ENCODE measurements at regions not wholly inside any gene's neighbourhood (a gene's known extent, or its start where the extent isn't known, plus 50 kb on each side); places are given as distances from the start of the nearest gene placed in this dataset.

DNA sequence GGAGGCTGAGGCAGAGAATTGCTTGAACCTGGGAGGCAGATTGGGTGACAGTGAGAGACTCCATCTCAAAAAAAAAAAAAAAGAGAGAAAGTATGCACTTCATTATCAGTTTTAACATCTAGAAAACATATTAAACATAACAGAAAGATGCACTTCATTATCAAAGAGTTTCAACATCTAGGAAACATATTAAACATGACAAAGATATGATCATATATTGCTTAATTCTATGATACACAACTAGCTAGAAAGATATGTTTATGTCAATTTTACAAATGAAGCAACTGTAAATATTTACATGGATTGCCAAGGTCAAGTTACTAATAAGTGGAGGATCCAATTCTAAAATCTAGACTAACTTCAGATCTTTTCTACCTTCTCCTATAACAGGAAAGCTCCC is 50.4 kb upstream of the CTSC start:
- no peak overlapping the region for H3K27ac ChIP-seq (ENCODE audit: poor library complexity, severe bottlenecking)
- H3K36me3 ChIP-seq (ENCODE audit: low read depth), result peaks cover 3% of the 10 kb centered on the region; the same call in 1 of the 2 replicates
- DNase-seq (ENCODE audit: low spot score) (no peak), ATAC-seq (ENCODE audit: low read depth) (no peak)
- H3K9me3 ChIP-seq (ENCODE audit: severe bottlenecking), result no peaks in the 10 kb centered on the region
- TF ChIP-seq, protein P1, sequence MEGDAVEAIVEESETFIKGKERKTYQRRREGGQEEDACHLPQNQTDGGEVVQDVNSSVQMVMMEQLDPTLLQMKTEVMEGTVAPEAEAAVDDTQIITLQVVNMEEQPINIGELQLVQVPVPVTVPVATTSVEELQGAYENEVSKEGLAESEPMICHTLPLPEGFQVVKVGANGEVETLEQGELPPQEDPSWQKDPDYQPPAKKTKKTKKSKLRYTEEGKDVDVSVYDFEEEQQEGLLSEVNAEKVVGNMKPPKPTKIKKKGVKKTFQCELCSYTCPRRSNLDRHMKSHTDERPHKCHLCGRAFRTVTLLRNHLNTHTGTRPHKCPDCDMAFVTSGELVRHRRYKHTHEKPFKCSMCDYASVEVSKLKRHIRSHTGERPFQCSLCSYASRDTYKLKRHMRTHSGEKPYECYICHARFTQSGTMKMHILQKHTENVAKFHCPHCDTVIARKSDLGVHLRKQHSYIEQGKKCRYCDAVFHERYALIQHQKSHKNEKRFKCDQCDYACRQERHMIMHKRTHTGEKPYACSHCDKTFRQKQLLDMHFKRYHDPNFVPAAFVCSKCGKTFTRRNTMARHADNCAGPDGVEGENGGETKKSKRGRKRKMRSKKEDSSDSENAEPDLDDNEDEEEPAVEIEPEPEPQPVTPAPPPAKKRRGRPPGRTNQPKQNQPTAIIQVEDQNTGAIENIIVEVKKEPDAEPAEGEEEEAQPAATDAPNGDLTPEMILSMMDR (IDR thresholded peaks at IDR 0.05; ENCODE audit: poor library complexity, severe bottlenecking), result no peak
- H3K27me3 ChIP-seq (ENCODE audit: insufficient read depth, poor library complexity, severe bottlenecking), result no peaks in the 10 kb centered on the region
- H3K4me3 ChIP-seq (ENCODE audit: severe bottlenecking), result no peak overlapping the region
- peaks cover 12% of the 10 kb centered on the region for H3K4me1 ChIP-seq (ENCODE audit: insufficient read depth, poor library complexity, severe bottlenecking)
